Islet precursor cell (in vitro differentiated cells): ENCODE measurements at regions not wholly inside any gene's neighbourhood (a gene's known extent, or its start where the extent isn't known, plus 50 kb on each side); places are given as distances from the start of the nearest gene placed in this dataset.
A peak's percentile ranks its signal among the peaks of the same experiment; 100 is the strongest.

ENCODE experiments used
- DNase-seq: peaks from one replicate; pipeline ENCODE4 v3.0.0-alpha.2; 2018

DNA sequence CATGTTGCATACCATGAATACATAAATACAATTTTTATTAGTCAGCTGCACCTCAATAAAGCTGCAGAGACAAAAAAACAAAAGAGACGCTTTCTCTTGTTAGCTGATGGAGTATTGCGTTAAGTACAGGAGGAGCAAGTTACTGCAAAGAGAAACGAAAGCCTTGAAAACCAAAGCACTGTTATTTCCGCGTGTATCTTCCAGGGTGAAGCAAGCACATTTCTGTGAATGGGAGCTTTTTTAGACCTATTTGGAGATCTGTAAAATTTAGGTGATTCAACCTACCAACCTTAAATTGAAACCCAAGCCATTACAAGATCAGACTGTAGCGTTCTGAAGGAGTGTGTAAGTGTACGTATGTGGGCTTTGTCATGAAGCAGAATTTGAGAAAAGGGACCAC, 390.4 kb downstream of the SOX9 start:
- DNase-seq, result no peak

DNA sequence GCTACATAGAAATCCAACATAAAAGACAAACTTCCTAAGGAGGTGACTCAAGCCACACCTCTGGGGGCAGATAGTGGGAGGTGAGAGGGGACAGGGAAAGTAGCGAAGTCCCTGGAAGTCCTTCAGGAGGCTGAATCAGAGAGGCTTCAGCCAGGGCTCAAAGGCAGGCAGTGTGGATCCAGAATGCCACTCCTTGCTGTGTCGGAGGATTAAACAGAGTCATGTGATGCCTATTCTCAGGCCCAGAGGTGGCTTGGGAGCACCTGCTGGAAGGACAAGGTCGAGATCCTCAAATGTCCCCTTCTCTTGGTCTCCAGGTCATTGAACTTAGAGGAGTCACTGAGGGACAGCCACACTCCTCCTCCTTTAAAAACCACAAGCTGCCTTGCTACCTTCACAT, 391.1 kb downstream of the SOX9 start:
- no peak for DNase-seq

DNA sequence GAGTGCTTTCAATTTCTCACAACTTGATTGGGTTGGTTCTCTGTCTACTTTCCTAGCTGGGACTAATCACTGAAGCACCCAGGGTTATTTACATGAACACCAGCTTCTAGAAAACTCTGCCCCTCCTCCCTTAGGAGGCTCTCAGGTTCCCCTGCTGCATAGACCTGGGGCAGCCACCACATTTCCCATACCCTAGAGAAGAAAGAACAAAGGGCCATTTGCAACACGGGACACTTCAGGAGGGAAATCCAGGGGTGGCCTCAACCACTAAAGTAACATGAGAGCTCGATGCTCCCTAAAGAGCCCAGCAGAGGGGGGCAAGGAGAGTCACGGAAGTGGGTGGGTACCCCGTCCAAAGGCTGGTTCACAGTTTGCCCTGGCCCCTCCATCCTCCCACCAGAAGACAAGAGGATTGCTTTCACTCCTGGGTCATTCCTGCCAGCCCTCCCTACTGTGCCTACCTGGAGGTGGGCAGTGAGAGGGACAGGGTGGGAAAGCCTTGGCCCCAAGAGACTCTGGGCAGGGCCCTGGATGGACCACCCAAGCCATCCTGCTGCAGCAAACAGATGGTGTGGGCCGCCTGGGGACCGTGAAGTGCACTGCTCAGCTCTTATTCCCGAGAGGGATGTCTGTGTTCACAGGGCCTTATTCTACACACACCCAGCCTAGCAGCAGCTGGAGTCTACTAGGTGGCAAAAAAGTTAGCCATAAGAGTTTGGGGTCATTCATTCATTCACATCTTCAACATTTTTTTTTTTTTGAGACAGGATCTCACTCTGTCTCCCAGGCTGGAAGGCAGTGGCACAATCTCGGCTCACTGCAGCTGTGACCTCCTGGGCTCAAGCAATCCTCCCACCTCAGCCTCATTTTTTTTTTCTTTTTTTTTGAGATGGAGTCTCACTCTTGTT, 392.1 kb downstream of the SOX9 start:
- DNase-seq, result no peak

DNA sequence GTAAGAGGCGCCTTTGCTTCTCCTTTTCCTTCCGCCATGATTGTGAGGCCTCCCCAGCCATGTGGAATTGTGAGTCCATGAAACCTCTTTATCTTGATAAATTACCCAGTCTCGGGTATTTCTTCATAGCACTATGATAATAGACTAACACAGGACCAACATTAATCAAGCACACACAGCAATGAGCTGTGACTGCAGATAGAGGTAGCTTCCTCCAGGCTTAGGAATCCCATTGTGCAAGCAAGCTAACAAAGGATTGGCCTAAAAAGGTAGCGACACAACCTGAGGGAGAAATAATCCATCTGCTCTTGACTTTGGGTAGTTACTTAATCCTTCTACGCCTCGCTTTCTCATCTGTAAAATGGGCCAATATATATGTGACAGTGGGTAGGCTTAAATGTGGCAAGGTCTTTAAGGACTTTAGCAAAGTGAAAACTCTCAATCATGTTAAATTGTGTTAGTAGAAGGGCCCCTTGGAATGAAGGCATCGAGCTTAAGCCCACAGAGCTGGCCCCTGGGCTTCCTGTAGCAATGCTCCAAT, 393.6 kb downstream of the SOX9 start:
- no peak for DNase-seq

DNA sequence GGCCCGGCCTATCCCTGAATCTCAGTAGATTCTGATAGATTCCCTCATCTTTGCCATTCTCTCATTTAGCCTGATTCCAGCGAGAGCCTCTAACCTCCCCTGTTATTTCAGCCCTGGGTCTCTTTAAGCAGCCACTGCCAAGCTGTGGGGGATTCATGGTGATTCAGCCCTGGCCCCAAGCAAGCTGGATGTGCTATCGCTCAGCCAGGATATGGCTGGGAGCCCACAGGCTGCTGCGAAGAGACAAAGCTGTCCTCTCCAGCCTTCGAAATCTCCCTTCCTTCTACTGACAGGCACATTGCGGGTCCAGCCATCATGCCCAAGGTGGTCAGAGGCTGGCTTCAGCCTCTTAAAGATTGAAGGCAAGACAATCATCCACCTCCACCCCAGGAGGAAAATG, 394.1 kb downstream of the SOX9 start:
- DNase-seq, result no peak

DNA sequence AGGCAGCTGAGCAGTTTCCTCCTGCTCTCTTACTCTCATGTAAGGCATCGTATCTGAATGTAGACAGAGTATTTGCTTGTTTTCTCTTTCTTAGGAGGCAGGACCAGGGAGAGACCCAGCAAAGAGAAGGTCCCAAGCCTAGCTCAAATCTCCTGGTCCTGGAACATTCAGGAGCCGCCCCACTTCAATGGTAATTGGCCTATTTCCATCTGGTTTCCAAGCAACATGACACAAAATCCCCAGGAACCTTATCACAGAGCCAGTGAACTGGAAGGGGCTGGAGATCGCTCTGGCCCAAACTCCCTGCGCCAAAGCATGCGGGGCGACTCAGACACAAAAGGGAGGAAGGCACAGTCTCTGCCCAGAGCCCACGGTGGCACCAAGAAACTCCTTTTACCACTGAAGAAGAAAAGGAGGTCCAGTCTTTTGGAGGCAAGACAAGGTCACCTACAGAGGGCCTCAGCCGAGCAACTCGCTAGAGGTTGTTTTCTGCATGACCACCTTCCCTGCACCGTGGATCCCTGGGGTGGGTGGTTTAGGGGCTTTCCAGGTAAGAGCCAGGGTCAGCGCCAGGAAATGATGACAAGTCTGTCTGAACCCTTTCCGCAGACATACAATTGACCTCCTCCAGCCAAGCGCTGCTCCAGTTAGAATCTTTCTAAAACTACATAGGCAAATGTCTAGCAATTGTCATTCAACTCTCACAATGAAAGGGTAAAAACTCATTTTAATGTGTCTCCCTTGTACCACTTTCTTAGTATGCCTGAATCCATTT, 394.7 kb downstream of the SOX9 start:
- no peak for DNase-seq

DNA sequence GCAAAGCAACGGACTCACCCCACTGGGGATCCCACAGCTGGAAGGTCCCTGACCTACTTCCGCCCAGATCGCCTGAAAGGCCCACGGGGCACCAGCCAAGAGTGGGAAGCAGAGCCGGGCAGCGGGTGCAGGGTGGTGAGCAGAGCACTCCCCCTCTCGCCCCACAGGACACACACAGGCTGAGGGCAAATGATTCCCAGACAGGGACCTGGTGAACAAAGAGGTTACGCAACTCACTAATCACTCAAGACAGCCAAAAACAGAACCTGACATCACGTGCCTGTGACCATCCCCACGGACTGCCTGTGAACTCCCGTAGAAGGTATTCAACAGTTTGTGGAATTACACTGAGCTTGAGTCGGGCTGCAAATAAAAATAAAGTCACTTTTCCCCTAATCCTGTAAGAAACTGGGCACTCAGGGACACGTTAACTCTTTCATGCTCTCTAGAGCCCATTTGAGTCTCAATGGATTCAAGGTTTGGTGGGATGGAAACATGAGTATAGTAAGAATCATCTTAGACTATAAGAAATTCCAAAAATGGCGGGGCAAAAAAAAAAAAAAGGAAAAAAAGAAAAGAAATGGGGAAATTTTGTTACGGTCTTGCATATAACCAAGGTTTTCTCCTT, 396.1 kb downstream of the SOX9 start:
- DNase-seq, result peak; percentile 90

DNA sequence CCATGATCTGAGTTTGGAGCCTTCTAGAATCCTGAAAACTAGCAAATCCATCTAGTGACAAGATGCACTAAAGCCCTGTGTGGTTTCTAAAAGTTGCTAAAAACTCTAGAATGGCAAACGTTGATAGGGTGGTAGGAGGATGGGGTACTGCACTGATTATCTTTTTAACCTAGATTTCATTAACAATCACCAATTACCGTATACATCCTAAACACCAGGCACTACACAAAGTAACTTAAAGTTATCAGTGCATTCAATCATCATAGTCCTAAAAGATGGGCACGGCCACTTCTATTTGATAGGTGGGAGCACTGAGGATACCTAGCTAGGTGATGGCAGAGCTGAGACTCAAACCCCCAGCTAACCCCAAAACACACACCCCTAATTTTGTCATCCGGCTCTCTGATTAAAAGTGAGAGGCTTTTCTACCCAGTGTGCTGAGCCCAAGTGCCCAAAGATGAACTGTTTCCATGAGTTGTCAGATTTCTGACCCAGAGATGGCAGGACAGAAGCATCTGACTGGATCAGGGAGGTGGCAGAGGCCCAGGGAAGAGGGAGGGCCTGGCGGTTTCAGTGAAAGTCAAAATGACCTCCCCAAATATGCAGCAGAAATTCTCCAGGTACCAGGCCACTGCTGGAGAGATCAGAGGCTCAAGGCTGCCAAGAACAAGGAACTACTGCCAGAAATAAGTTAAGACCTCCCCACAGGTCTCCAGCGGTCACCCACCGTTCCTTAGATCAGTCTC, 396.8 kb downstream of the SOX9 start:
- DNase-seq, result no peak

DNA sequence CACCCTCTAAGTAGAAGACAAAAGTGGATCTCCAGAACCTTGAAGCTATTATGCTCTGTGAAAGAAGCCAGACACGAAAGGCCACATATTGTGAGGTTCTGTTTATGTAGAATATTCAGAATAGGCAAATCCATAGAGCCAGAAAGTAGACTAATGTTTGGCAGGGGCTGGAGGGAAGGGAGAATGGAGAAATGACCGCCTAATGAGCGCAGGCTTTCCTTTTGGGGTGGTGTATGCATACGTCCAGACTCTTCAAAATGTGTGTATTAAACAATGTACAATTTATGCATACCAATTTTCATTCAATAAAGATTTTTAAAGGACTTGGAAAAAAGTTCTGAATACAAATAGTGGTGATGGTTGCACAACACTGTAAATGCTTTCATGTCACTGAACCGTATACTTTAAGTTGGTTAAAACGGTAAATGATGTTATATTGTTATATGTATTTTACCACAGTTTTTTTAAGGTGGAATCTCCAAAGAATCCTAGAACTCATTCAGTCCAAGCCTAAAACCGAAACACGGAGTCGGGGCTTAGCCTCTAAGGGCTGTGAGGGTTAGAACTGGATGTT, 397.4 kb downstream of the SOX9 start:
- no peak for DNase-seq

DNA sequence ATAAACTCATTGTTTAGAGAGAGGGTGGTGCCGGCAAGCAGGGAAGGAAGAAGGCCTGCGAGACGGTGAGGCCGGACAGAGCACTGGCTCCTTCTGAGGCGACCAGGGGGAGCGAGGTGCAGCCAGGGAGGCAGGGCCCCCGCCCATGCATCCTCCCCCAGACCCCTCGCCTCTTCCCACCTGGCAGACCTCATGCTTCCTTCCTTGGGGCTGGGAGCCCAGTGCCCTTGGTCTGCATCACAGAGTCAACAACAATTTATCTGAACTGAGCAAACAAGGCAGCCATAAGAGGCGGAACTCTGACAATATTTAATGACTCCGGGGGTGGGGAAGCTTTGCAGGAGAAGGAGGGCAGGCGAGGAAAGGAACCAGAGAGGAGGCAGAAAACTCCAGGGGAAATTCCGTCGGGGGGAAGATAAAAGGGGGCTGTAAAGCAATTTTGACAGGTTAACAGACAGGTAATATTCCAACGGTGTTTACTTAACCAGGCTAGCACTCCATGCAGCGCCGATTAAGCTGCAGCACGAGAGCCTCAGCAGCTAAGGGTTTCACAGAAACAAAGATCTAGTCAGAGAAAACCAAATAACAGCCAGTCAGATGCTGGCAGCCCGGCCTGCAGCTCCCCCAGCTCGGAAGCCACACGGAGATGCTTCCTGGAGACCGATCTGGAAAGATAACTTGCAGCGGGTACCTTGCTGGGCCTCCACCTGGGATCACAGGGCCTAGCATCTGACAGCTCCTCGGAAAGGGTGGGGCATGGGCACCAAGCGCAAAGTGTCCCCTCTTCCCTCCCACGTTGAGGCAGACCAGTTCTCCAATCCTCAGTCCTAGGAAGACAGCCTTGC, 398.2 kb downstream of the SOX9 start:
- no peak for DNase-seq

DNA sequence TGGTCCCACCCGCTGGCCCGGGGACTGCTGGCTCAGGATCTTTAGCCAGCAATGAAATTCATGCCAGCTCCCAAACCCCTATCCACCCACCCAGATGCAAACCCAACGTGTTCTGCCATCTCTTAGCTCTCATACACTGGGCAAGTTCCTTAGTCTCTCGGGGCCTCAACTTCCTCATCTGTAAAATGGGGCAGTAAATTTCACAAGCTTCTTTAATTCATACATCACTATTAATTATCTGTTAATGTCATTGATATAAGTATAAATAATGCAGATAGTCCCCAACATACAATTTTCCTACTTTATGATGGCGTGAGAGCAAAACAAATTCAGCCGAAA, 398.7 kb downstream of the SOX9 start:
- DNase-seq, result no peak

DNA sequence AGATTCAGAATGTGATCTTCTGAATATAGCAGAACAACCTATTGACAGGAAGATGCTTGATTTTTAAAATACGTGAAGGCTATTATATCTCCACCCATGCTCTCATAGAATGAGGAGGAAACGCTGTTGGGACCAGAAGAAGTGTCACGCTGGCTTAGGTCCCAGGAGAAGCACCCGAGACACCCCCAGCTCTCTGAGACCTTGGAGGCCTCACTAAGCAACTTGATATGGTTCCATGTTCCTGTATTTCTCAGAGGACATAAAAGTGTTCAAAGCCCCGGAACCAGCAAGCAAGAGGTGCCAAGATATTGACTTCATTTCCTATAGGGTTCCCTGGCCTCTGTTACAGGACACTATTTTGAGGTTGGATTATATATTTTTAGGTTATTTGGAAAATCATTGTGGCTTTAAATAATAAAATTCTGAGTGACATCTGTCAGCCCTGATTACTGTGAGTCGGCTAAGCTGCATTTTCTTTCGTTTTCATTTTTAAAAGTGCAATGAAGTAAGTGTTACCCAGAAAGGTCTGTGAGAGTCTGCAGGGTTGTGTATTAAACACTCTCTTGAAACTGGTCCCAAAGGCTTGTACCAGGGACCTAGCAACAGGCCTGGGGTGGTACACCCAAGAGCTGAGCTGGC, 400.0 kb downstream of the SOX9 start:
- DNase-seq, result no peak

DNA sequence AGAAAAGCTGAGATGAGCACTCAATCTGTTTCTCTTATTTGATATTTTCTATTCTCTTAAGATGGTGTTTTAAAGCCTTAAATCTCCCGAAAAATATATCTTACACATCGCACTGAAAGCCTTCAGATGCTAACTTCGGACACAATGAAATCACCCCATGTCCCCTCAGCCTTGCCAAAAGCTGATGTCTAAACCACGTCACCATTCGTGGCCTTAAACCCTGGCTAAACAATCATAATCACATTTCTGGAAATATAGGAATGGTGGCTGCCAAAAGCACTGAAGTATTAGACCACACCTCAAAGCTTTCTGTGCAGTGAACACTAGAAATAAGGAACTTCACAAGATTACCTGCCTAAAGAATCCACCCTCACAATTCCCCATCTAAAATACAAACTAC, 402.7 kb downstream of the SOX9 start:
- no peak for DNase-seq

DNA sequence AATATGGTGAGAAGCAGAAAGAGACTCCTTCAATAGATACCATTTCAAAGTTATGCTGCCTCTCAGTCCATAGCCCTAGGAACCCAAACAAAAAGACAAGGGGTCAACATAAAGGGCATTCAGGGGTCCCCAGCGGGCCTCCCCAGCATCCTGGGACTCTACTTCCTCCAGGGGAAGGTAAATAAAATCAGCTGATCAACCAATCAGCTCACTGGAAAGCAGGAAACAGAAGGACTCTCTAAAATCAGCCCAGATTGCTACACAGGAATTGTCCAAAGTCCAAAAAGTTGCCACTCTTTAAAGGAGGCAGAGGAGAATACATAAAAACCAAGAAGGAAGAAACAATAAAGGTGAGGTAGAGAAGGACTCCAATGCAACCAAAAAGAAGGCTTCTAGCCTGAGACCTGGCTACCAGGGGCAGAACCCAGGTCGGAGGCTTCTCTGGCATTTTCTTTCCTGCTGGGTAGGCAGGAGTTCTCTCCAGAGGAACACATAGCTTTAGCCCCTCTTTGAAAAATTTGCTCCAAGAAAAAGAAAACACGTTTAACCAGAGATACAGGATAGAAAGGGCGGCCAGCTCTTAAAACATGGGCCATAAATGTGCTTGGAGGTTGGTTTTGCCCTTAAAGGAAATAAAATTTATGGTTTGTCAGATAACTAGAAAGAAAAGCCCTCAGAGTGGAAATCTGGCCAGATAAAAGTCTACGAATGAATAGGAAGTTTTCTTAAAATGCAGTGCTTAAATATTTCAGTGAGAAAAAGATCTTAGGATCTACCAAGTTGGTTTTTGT, 404.6 kb downstream of the SOX9 start:
- DNase-seq, result no peak

DNA sequence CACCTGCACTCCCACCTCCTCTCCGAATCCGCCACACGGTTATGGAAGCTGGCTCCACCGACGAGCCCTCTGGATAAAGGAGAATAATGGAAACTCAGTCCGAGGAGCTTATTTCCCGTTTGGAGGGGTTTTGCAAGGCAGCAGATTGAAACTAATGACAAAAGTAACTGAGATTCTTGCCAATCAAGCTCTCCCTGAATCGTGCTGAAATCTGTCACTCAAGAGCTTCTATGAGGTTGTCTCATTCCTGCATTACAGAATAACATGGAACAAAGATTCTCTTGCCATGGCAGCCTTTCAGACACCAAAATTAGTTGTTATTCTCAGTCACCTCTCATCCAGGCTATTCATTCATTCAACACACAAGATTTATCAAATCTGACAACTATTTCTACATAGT, 405.9 kb downstream of the SOX9 start:
- no peak for DNase-seq

DNA sequence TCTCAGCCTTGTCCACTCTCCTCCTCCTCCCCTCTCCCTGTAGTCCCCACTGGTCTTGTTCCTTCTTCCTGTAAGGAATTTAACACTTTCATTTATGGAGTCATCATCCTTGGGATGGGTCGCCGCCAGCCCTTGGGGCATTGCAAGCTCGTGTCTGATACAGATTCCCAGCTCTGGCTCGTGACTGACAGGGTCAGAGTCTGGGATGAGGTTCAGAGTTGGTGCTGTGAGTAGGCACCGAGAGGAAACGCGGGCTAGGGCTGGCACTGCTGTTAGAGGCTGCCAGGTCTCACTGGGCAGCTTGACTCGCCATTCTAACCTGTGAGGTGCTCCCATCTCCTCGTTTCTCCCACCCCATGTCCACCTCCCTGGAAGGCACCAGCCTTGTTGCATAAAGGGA, 407.0 kb downstream of the SOX9 start:
- DNase-seq, result no peak

DNA sequence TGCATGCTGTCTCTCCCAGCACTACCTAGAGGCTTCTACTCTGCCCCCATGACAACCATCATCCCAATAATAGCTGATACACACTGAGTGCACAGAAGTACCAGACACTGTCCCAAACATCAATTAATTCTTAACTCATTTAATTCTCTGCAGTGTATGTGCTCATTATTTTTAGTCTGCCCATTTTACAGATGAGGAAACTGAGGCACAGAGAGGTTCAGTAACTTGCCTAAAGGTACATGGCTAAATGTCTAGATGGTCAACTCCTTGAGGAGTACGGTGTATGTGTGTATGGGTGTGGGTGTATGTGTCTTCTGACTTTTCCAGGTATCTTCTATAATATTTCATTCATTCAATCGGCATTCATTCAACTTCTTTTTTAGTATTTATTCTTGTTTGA, 407.9 kb downstream of the SOX9 start:
- no peak for DNase-seq

DNA sequence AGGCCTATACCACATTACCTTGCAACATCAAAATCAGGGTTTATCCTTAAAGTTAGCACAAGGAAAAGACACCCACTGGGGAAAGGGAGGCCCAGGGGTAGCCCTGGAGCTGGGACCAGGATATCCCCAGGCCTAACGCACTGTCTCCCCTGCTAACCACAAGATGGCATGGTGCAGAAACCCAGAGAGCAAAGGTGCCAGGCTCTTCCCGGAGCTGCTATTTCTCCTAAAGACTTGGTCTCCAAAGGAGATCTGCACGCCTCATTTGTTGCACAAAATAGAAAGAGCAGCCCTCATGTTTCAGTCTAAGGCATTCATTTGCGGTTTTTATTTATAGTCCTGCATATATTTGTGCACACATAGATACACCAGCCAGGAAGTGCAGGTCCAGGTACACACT, 408.6 kb downstream of the SOX9 start:
- no peak for DNase-seq

DNA sequence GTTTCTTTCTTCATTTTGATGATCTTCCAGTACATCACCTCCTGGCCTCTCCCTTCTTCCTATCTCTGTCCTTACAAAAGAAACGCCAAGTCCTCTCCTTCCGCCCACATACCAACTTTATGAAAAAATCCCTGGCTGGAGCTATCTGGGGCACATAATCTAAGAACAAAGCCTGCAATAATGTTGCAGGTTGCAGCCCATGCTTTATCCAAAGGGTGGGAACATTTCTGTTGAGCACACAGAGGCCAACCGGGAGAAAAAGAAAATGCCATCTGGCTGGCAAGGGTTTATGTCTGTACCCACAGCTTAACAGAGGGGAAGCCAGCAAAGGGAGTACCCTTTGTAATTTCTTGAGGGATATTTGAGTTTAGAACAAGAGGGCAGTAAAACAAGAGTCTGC, 409.6 kb downstream of the SOX9 start:
- no peak for DNase-seq

DNA sequence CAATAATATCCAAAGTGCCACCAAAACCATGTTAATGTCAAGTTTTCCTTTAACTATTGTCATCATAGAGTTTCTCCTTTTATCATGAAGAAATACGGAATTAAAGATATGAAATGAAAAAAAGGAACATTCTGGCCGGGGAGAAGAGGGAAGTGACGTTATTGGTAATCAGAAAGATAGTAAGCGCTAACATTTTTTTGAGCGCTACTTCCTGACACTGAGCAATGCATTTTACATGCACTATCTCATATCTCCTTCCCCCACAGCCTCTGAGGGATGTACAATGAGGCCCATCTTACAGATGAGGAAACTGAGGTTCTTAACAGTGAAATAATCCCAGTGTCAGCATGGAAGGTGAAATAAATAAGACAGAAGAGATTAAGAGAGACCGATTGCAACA, 410.9 kb downstream of the SOX9 start:
- no peak for DNase-seq
